AG10803 (cell line): ENCODE measurements at regions not wholly inside any gene's neighbourhood (a gene's known extent, or its start where the extent isn't known, plus 50 kb on each side); places are given as distances from the start of the nearest gene placed in this dataset.
A peak's percentile ranks its signal among the peaks of the same experiment; 100 is the strongest.

Source experiments
- DNase-seq: peaks from one replicate; pipeline ENCODE4 v3.0.0; 2010; ENCODE audit warnings: low read depth
- H3K4me3 ChIP-seq: 2 replicates; pipeline ENCODE4 v1.5.1; 2011; ENCODE audit warnings: mild to moderate bottlenecking, low read length, control low read depth
- TF ChIP-seq, protein P1 (sequence below): conservative IDR thresholded peaks from 2 replicates; pipeline ENCODE4 v1.5.1; 2011; ENCODE audit warnings: mild to moderate bottlenecking, low read length, control low read depth, inconsistent platforms

DNA sequence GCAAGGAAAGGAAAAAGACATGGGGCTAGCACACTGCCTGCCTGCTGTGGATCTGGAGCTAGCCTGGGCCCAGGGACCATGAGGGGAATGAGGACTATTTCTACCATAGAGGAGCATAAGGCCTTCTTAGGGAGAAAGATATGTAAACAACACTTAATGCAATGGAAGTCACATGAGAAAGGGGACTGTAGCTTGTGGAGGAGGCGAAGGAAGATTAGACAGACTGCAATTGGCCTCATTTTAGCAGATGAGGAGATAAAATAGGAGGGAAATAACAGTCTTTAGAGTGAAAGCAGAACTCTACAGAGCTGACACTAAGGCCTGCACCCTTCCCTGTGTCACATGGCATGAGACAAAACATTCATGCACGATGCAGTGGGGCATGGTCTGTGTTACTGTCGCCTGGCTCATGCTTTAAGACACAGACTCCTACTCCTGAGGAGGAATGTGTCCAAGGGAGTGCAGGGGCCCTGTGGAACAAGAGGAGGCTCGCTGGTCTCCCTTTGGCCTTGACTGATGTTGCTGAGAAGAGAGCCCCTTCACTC is 829.3 kb upstream of the IGFBP3 start:
- TF ChIP-seq, protein P1, sequence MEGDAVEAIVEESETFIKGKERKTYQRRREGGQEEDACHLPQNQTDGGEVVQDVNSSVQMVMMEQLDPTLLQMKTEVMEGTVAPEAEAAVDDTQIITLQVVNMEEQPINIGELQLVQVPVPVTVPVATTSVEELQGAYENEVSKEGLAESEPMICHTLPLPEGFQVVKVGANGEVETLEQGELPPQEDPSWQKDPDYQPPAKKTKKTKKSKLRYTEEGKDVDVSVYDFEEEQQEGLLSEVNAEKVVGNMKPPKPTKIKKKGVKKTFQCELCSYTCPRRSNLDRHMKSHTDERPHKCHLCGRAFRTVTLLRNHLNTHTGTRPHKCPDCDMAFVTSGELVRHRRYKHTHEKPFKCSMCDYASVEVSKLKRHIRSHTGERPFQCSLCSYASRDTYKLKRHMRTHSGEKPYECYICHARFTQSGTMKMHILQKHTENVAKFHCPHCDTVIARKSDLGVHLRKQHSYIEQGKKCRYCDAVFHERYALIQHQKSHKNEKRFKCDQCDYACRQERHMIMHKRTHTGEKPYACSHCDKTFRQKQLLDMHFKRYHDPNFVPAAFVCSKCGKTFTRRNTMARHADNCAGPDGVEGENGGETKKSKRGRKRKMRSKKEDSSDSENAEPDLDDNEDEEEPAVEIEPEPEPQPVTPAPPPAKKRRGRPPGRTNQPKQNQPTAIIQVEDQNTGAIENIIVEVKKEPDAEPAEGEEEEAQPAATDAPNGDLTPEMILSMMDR: no peak
- H3K4me3 ChIP-seq: no peak overlapping the region
- no peak for DNase-seq

DNA sequence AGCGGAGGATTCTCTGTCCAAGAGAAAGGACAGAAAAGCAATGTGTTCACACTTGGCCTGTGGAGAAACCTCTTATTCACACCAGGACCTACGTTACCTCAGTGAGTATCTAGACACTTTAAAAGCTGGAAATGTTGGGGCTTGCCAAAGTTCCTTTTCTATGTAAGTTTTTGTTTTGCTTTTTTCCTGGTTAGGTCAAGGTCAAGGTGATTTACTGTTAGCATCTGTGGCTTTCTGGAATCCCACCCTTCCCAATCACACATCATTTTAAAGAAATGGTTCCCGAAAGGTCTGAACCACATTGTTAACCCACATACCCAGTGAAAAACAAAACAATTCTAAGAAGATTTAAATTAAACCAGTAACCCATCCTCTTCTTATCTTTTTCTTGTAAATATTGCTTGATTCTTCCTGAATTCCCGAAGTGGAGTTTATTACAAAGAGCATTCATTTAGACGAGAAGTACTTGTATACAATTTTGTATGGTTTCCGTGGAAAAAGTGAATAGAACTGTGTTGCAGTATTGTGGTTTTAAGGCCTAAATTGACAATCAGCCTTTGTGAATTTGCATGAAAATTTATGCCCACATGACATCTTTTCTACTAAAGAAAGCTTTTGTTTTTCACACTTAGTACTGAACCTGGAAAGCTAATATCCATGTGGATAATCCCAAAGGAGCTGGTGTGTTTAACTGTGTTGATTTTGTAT is 827.0 kb upstream of the IGFBP3 start:
- no peak for DNase-seq

DNA sequence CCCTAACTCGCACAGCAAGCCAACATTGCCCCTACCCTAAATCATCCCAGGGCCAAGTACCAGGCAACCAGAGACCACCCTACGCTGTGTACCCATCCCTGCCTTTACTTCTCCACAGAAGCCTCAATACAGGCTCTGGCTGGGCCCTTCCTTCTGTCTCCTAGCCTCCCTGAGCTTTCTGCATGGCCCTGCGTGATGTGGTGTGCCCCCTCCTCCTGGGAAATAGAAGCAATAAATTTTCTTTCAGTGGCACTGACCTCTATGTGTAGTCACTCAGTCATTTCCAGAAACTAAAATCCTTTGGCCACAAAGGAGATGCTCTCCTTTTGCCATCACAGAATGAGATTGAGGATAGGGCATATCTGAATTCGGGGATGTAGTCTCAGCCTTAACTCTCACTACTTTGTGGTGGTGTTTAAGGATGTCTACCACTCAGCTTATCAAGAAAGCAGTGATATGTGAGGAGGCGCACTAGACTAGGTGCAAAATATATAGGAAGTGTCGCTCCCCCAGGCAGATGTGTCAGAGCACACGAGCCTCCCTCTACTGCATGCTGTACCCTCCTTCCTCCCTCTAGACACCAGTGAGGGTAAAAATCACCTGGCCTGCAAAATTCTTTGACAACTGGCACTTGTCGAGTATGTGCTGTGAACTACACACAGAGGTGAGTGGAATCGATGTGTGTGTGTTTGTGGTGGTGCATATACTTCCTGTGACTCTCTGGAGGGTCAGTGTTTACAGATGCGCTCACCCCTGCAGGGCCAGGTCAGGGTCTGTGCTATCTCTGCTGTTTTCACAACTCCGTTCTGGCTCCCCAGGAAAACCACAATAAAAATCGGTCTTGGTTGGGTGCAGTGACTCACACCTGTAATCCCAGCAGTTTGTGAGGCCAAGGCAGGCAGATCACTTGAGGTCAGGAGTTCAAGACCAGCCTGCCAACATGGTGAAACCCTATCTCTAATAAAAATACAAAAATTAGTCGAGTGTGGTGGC is 825.9 kb upstream of the IGFBP3 start:
- TF ChIP-seq, protein P1: no peak
- DNase-seq: no peak
- no peak overlapping the region for H3K4me3 ChIP-seq

More for the DNA sequence above, 827.0 kb upstream of the IGFBP3 start:
- H3K4me3 ChIP-seq: no peak overlapping the region
- TF ChIP-seq, protein P1: no peak

DNA sequence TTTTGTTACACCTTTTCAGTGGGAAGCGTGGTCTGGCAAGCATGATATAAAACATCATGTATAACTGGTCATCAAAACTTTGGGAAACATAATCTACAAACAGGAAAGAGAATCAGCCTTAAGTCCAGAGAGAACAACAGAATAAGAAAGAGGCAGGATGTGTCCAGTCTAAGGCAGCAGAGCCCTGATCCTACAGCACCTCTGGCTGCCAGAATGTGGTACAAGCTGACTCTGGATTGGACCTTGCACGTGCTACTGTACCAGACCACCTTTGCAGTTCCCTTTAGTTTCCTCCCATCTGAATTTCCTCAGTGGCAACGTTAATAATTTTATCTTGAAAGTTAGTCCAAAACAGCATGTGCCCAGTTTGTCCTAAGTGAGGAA is 824.6 kb upstream of the IGFBP3 start:
- H3K4me3 ChIP-seq: no peak overlapping the region
- DNase-seq: peak; percentile 30
- TF ChIP-seq, protein P1: peak; percentile 35

DNA sequence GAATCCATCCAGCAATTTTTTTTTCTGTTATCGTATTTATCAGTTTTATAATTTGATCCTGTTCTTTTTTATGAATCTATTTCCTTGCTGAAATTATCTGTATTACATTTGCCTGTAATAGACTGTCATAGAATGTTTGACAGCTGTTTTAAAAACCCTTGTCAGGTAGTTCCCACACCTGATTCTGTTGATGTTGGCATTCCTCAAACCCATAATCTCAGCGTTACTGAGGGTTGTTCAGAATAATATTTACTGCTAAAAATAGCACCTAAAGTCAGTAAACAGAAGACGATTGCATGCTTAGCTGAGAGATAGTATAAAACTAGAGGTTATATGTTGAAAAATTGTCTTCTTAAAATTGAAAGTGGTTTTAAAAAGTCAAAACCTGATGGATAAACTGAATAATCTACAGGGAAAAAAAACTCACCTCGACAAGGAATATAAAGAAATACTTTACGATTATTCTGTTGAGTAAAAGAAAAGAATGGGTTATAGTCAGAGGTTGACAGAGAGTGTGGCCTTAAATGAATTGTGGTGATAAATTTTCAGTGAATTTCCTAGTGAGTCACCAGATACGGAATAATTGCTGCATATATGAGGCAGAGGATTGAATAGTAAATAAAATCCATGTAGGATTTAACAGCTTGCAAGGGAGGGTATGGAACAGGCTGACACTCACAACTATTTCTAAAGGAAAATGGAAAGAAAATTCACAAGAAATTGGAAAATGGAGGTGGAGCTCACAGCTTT is 824.1 kb upstream of the IGFBP3 start:
- no peak overlapping the region for H3K4me3 ChIP-seq
- DNase-seq: no peak
- TF ChIP-seq, protein P1: no peak

DNA sequence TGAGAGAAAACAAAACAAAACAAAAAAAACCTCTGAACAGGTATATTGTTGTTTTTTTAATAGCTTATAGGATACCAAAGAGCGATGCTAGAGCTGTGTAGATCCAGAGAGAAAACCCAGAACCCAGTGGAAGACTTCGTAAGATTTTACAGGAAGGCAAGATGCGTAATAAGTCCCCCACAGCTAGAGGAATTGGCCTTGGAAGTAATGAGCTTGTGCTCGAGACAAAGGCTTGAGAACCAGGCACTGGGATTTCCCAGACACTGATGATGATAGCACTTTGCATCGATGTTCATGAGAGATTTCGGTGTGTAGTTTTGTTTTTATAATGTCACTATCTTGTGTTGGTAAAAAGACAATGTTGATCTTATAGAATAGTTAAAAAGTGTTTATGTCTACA is 821.5 kb upstream of the IGFBP3 start:
- TF ChIP-seq, protein P1: no peak
- H3K4me3 ChIP-seq: no peak overlapping the region
- no peak for DNase-seq
